M059J (cell line): ENCODE measurements at regions not wholly inside any gene's neighbourhood (a gene's known extent, or its start where the extent isn't known, plus 50 kb on each side); places are given as distances from the start of the nearest gene placed in this dataset.
"Not testable (repeated sequence)": the region's sequence is repeated elsewhere in the genome, so short reads cannot be mapped to it uniquely, and the experiment has no call there.

Experiments used
- DNase-seq: peaks from one replicate; pipeline ENCODE4 v3.0.0-alpha.2; 2012; ENCODE audit warnings: low read depth

- no peak for DNase-seq
Observed at GRCh38 chr1:60670302-60670701, 412.1 kb upstream of the NFIA start.

- DNase-seq = no peak
Observed at GRCh38 chr1:60668585-60668984, 413.8 kb upstream of the NFIA start.

GRCh38 chr1:60665311-60665710 lies 417.1 kb upstream of the NFIA start:
- no peak for DNase-seq

GRCh38 chr1:60664086-60664625 lies 418.2 kb upstream of the NFIA start:
- DNase-seq = no peak

GRCh38 chr1:60662486-60663044 lies 419.8 kb upstream of the NFIA start:
- DNase-seq = no peak

GRCh38 chr1:60657926-60658325 lies 424.4 kb upstream of the NFIA start:
- DNase-seq = no peak

- DNase-seq = no peak
Observed at GRCh38 chr1:60655679-60656355, 426.5 kb upstream of the NFIA start.

GRCh38 chr1:60640033-60640551 lies 442.3 kb upstream of the NFIA start:
- DNase-seq = not testable (repeated sequence)

GRCh38 chr1:60639287-60639686 lies 443.1 kb upstream of the NFIA start:
- no peak for DNase-seq

- DNase-seq = no peak
Observed at GRCh38 chr1:60637651-60638050, 444.7 kb upstream of the NFIA start.

GRCh38 chr1:60636946-60637345 lies 445.4 kb upstream of the NFIA start:
- DNase-seq = no peak

GRCh38 chr1:60634106-60634505 lies 448.3 kb upstream of the NFIA start:
- DNase-seq = no peak

GRCh38 chr1:60622486-60622885 lies 459.9 kb upstream of the NFIA start:
- no peak for DNase-seq

- DNase-seq = no peak
Observed at GRCh38 chr1:60621368-60621851, 461.0 kb upstream of the NFIA start.

- no peak for DNase-seq
Observed at GRCh38 chr1:60620087-60620486, 462.3 kb upstream of the NFIA start.

GRCh38 chr1:60619581-60619980 lies 462.8 kb upstream of the NFIA start:
- no peak for DNase-seq

- no peak for DNase-seq
Observed at GRCh38 chr1:60615666-60616065, 466.7 kb upstream of the NFIA start.

- DNase-seq = no peak
Observed at GRCh38 chr1:60612790-60613189, 469.6 kb upstream of the NFIA start.

- not testable (repeated sequence) for DNase-seq
Observed at GRCh38 chr1:60606921-60607320, 475.4 kb upstream of the NFIA start.

GRCh38 chr1:60600532-60600931 lies 481.8 kb upstream of the NFIA start:
- DNase-seq = no peak

- no peak for DNase-seq
Observed at GRCh38 chr1:60599574-60599973, 482.8 kb upstream of the NFIA start.

GRCh38 chr1:60598041-60598910 lies 484.1 kb upstream of the NFIA start:
- DNase-seq = no peak
